ENCODE measurements at regions not wholly inside any gene's neighbourhood (a gene's known extent, or its start where the extent isn't known, plus 50 kb on each side); places are given as distances from the start of the nearest gene placed in this dataset.

DNA sequence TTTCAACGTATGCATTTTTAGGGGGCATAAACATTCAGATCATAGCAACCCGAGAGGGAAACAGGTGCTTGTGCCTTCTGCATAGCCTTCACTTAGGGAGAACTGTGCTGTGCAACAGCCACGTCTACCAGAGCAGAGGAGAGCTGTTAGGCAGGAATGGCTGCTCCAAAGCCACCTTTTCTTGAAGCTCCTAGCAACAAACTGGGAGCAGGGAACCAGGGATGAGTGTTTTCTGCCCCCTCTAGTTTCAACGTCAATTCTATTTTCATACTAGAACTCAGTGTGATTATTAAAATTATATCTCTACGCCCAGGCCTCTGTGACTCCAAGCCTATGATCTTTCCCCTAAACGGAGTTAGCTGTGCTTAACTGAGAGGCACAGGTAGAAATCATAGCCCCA is 290.0 kb downstream of the HAPSTR1 start:
- H3K27ac ChIP-seq: no peak overlapping the region
- no peaks in the 10 kb centered on the region for H3K9me3 ChIP-seq
- DNase-seq (ENCODE audit: low spot score) (no peak), ATAC-seq (ENCODE audit: insufficient number of reproducible peaks, low FRiP score, low read depth) (no peak)
- H3K36me3 ChIP-seq: no peaks in the 10 kb centered on the region
- H3K4me3 ChIP-seq: no peak overlapping the region
- no peaks in the 10 kb centered on the region for H3K4me1 ChIP-seq (ENCODE audit: control insufficient read depth in 1 of 2, low read depth in 2 of 2)
- TF ChIP-seq, protein P1, sequence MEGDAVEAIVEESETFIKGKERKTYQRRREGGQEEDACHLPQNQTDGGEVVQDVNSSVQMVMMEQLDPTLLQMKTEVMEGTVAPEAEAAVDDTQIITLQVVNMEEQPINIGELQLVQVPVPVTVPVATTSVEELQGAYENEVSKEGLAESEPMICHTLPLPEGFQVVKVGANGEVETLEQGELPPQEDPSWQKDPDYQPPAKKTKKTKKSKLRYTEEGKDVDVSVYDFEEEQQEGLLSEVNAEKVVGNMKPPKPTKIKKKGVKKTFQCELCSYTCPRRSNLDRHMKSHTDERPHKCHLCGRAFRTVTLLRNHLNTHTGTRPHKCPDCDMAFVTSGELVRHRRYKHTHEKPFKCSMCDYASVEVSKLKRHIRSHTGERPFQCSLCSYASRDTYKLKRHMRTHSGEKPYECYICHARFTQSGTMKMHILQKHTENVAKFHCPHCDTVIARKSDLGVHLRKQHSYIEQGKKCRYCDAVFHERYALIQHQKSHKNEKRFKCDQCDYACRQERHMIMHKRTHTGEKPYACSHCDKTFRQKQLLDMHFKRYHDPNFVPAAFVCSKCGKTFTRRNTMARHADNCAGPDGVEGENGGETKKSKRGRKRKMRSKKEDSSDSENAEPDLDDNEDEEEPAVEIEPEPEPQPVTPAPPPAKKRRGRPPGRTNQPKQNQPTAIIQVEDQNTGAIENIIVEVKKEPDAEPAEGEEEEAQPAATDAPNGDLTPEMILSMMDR (IDR thresholded peaks at IDR 0.05): no peak
- no peaks in the 10 kb centered on the region for H3K27me3 ChIP-seq (replicated peaks; ENCODE audit: insufficient read depth)

DNA sequence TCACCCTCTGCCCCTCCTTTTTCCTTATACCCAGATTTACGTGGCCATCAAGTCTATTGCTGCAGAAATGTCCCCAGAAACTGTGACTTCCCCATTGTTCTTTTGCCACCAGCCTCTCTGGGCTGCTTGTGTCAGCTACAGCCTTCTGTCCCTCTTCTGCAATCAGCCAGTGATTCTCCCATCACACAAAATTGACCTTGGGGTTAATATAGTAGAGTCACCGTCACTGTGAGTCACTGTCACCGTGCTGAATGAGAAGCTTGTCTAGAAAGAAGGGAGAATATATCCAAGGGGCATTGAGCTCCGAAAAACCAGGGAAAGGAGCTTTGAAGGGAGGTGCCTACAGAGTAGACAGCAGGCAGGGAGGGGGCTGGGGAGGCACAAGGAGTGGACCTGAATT is 290.5 kb downstream of the HAPSTR1 start:
- no peak for DNase-seq (ENCODE audit: low spot score)
- TF ChIP-seq, protein P1 (IDR thresholded peaks at IDR 0.05): no peak
- H3K27ac ChIP-seq: no peak overlapping the region
- no peaks in the 10 kb centered on the region for H3K27me3 ChIP-seq (replicated peaks; ENCODE audit: insufficient read depth)
- no peaks in the 10 kb centered on the region for H3K4me1 ChIP-seq (ENCODE audit: control insufficient read depth in 1 of 2, low read depth in 2 of 2)
- no peak overlapping the region for H3K4me3 ChIP-seq
- ATAC-seq (ENCODE audit: insufficient number of reproducible peaks, low FRiP score, low read depth): no peak
- H3K9me3 ChIP-seq: no peaks in the 10 kb centered on the region
- H3K36me3 ChIP-seq: no peaks in the 10 kb centered on the region

DNA sequence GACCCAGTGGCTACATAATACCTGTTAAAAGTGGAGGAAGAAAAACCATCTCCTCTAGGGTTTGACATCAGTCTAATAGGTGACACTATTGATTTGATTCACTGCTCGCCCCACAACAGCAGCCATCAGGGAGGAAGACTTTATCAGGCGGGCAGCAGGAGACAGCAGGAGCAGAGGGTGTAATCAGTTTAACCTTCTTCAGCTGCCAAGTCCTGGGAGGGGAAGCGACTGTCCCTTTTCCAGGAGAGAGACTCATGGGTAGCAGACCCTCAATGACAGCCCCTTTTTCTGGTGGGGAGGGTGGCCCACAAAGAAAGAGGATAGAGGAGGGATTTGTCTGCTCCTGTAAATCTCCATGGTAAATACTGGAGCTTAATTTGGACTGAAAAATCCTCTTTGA is 291.8 kb downstream of the HAPSTR1 start:
- DNase-seq (ENCODE audit: low spot score): no peak
- Histone ChIP-seq H3K4me3 (no peak overlapping the region), H3K36me3 (no peaks in the 10 kb centered on the region), H3K4me1 (ENCODE audit: control insufficient read depth in 1 of 2, low read depth in 2 of 2) (no peaks in the 10 kb centered on the region), H3K9me3 (no peaks in the 10 kb centered on the region), H3K27ac (no peak overlapping the region), H3K27me3 (replicated peaks; ENCODE audit: insufficient read depth) (no peaks in the 10 kb centered on the region)
- ATAC-seq (ENCODE audit: insufficient number of reproducible peaks, low FRiP score, low read depth): no peak
- TF ChIP-seq, protein P1 (IDR thresholded peaks at IDR 0.05): no peak

DNA sequence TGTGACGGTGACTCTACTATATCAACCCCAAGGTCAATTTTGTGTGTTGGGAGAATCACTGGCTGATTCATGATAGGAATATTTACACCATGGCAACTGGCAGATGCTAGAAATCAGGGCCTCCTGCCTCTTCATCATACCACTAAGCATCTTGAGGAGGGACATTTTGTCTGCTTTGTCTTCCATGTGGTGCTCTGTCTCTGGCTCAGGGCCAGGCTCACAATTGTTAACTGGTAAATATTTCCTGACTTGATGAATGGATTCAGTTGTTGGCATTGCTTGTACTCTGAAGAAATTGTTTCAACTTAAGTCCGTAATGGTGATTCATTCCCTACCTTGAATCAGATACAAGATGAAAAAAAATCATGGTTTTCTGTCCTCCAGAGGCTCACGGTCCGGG is 292.7 kb downstream of the HAPSTR1 start:
- TF ChIP-seq, protein P1 (IDR thresholded peaks at IDR 0.05): no peak
- Histone ChIP-seq H3K27ac (no peak overlapping the region), H3K27me3 (replicated peaks; ENCODE audit: insufficient read depth) (no peaks in the 10 kb centered on the region), H3K9me3 (peaks cover 5% of the 10 kb centered on the region), H3K36me3 (no peaks in the 10 kb centered on the region), H3K4me1 (ENCODE audit: control insufficient read depth in 1 of 2, low read depth in 2 of 2) (no peaks in the 10 kb centered on the region), H3K4me3 (no peak overlapping the region)
- DNase-seq (ENCODE audit: low spot score) (no peak), ATAC-seq (ENCODE audit: insufficient number of reproducible peaks, low FRiP score, low read depth) (no peak)

DNA sequence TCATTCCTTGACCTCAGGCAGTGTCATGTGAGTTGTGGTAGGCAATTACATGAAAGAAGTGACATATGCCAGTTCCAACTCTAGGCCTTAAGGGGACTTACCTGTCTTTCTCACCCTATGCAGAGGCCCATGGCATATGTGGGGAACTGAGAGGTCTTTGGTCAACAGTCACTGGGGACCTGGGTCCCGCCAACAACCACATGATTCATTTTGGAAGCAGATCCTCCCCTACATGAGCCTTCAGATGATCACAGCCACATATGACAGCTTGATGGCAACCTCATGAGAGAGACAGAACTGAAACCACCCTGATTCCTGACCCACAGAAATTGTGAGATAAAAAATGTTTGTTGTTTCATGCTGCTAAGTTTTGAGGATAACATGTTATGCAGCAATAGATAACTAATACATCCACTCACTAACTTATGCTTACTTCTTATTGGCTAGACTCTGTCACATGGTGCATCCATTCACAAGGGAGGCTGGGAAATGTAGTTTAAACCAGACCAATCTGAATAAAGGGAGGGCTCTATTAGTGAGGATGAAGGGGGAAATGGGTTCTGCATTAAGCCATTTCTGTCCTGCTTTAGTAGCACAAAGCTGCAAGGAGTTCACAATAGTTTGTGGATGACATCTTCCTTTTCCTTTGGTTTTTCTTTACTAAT is 298.2 kb downstream of the HAPSTR1 start:
- H3K27me3 ChIP-seq (replicated peaks; ENCODE audit: insufficient read depth): no peaks in the 10 kb centered on the region
- H3K27ac ChIP-seq: no peak overlapping the region
- H3K9me3 ChIP-seq: peaks cover 5% of the 10 kb centered on the region
- no peaks in the 10 kb centered on the region for H3K36me3 ChIP-seq
- H3K4me1 ChIP-seq (ENCODE audit: control insufficient read depth in 1 of 2, low read depth in 2 of 2): no peaks in the 10 kb centered on the region
- ATAC-seq (ENCODE audit: insufficient number of reproducible peaks, low FRiP score, low read depth) (no peak), DNase-seq (ENCODE audit: low spot score) (no peak)
- TF ChIP-seq, protein P1 (IDR thresholded peaks at IDR 0.05): no peak
- no peak overlapping the region for H3K4me3 ChIP-seq
